Activated T-helper 1 cell treated with anti-CD3 and anti-CD28 coated beads, Interleukin-12 subunit alpha, Interleukin-12 subunit beta, Interleukin-2, Interleukin-4 antibody, amounts not matched to agents 30 ng/mL and 10 ng/mL and 1 ng/mL, durations not matched to agents 14 hours and 24 hours and 36 hours (primary cell): ENCODE measurements at regions not wholly inside any gene's neighbourhood (a gene's known extent, or its start where the extent isn't known, plus 50 kb on each side); places are given as distances from the start of the nearest gene placed in this dataset.
"Not testable (repeated sequence)": the region's sequence is repeated elsewhere in the genome, so short reads cannot be mapped to it uniquely, and the experiment has no call there.

Experiments
- DNase-seq: peaks from one replicate; pipeline ENCODE4 v3.0.0; 2021; ENCODE audit warnings: low spot score
- H3K27ac Mint-ChIP-seq: one replicate; pipeline ENCODE4 v1.8.0; 2021; ENCODE audit warnings: mild to moderate bottlenecking, mixed read lengths
- H3K27me3 Mint-ChIP-seq: one replicate; pipeline ENCODE4 v1.8.0; 2022; ENCODE audit warnings: mild to moderate bottlenecking, moderate library complexity, mixed read lengths; ENCODE audit not compliant: insufficient read depth
- H3K36me3 Mint-ChIP-seq: one replicate; pipeline ENCODE4 v1.8.0; 2021; ENCODE audit warnings: low read depth, mixed read lengths
- H3K4me1 Mint-ChIP-seq: one replicate; pipeline ENCODE4 v1.8.0; 2021; ENCODE audit warnings: low read depth, mixed read lengths
- H3K4me3 Mint-ChIP-seq: one replicate; pipeline ENCODE4 v1.8.0; 2021; ENCODE audit warnings: mild to moderate bottlenecking, moderate library complexity, mixed read lengths
- H3K9me3 Mint-ChIP-seq: one replicate; pipeline ENCODE4 v1.8.0; 2021; ENCODE audit warnings: mixed read lengths
- intact Hi-C: fragments of 100-400 bp; cut with micrococcal nuclease; formaldehyde crosslinking; loops from one replicate; pipeline ENCODE4 v1.15.1; 2024

GRCh38 chr20:22529150-22530019 lies 55.0 kb downstream of the FOXA2 start:
- DNase-seq = no peak
- H3K27ac Mint-ChIP-seq = no peak overlapping the region
- H3K4me3 Mint-ChIP-seq = no peak overlapping the region
- H3K36me3 Mint-ChIP-seq = no peaks in the 10 kb centered on the region
- no peaks in the 10 kb centered on the region for H3K9me3 Mint-ChIP-seq
- H3K4me1 Mint-ChIP-seq = no peaks in the 10 kb centered on the region
- no peaks in the 10 kb centered on the region for H3K27me3 Mint-ChIP-seq
- intact Hi-C loops = no loop called here

- DNase-seq = no peak
- Mint-ChIP-seq H3K4me3 (no peak overlapping the region), H3K27ac (no peak overlapping the region), H3K4me1 (no peaks in the 10 kb centered on the region), H3K36me3 (no peaks in the 10 kb centered on the region), H3K27me3 (no peaks in the 10 kb centered on the region), H3K9me3 (no peaks in the 10 kb centered on the region)
- intact Hi-C loops = no loop called here
Measured at GRCh38 chr20:22526512-22527012, 57.8 kb downstream of the FOXA2 start.

GRCh38 chr20:22525821-22526220 lies 58.6 kb downstream of the FOXA2 start:
- no peaks in the 10 kb centered on the region for H3K4me1 Mint-ChIP-seq
- H3K27me3 Mint-ChIP-seq = no peaks in the 10 kb centered on the region
- H3K27ac Mint-ChIP-seq = no peak overlapping the region
- intact Hi-C loops = no loop called here
- H3K9me3 Mint-ChIP-seq = no peaks in the 10 kb centered on the region
- H3K36me3 Mint-ChIP-seq = no peaks in the 10 kb centered on the region
- DNase-seq = no peak
- H3K4me3 Mint-ChIP-seq = no peak overlapping the region

GRCh38 chr20:22525069-22525820 lies 59.1 kb downstream of the FOXA2 start:
- intact Hi-C loops = no loop called here
- no peak for DNase-seq
- no peaks in the 10 kb centered on the region for H3K36me3 Mint-ChIP-seq
- no peaks in the 10 kb centered on the region for H3K27me3 Mint-ChIP-seq
- no peak overlapping the region for H3K4me3 Mint-ChIP-seq
- no peaks in the 10 kb centered on the region for H3K4me1 Mint-ChIP-seq
- H3K9me3 Mint-ChIP-seq = no peaks in the 10 kb centered on the region
- no peak overlapping the region for H3K27ac Mint-ChIP-seq

GRCh38 chr20:22524393-22525015 lies 59.9 kb downstream of the FOXA2 start:
- H3K9me3 Mint-ChIP-seq = no peaks in the 10 kb centered on the region
- no peak overlapping the region for H3K27ac Mint-ChIP-seq
- no peaks in the 10 kb centered on the region for H3K27me3 Mint-ChIP-seq
- no peak for DNase-seq
- intact Hi-C loops = no loop called here
- no peaks in the 10 kb centered on the region for H3K36me3 Mint-ChIP-seq
- no peak overlapping the region for H3K4me3 Mint-ChIP-seq
- H3K4me1 Mint-ChIP-seq = no peaks in the 10 kb centered on the region

- H3K4me1 Mint-ChIP-seq = no peaks in the 10 kb centered on the region
- H3K4me3 Mint-ChIP-seq = no peak overlapping the region
- H3K27ac Mint-ChIP-seq = no peak overlapping the region
- H3K9me3 Mint-ChIP-seq = no peaks in the 10 kb centered on the region
- H3K27me3 Mint-ChIP-seq = no peaks in the 10 kb centered on the region
- intact Hi-C loops = no loop called here
- no peak for DNase-seq
- H3K36me3 Mint-ChIP-seq = no peaks in the 10 kb centered on the region
Measured at GRCh38 chr20:22523499-22524392, 60.6 kb downstream of the FOXA2 start.

GRCh38 chr20:22523128-22523498 lies 61.3 kb downstream of the FOXA2 start:
- intact Hi-C loops = no loop called here
- no peak overlapping the region for H3K27ac Mint-ChIP-seq

GRCh38 chr20:22522701-22523100 lies 61.7 kb downstream of the FOXA2 start:
- H3K27me3 Mint-ChIP-seq = no peaks in the 10 kb centered on the region

More at GRCh38 chr20:22523128-22523498, 61.3 kb downstream of the FOXA2 start:
- no peak for DNase-seq
- Mint-ChIP-seq H3K27me3 (no peaks in the 10 kb centered on the region), H3K9me3 (no peaks in the 10 kb centered on the region), H3K36me3 (no peaks in the 10 kb centered on the region), H3K4me3 (no peak overlapping the region), H3K4me1 (no peaks in the 10 kb centered on the region)

GRCh38 chr20:22521940-22522339 lies 62.4 kb downstream of the FOXA2 start:
- H3K27ac Mint-ChIP-seq, H3K9me3 Mint-ChIP-seq, intact Hi-C loops, H3K36me3 Mint-ChIP-seq, H3K27me3 Mint-ChIP-seq, DNase-seq, H3K4me1 Mint-ChIP-seq, H3K4me3 Mint-ChIP-seq: not testable (repeated sequence)

More at GRCh38 chr20:22522701-22523100, 61.7 kb downstream of the FOXA2 start:
- no peak overlapping the region for H3K27ac Mint-ChIP-seq
- DNase-seq = no peak
- H3K36me3 Mint-ChIP-seq = no peaks in the 10 kb centered on the region
- H3K9me3 Mint-ChIP-seq = no peaks in the 10 kb centered on the region
- H3K4me1 Mint-ChIP-seq = no peaks in the 10 kb centered on the region
- intact Hi-C loops = no loop called here
- H3K4me3 Mint-ChIP-seq = no peak overlapping the region

- no peaks in the 10 kb centered on the region for H3K9me3 Mint-ChIP-seq
- no peaks in the 10 kb centered on the region for H3K36me3 Mint-ChIP-seq
- H3K4me3 Mint-ChIP-seq = no peak overlapping the region
- no peak for DNase-seq
- no peak overlapping the region for H3K27ac Mint-ChIP-seq
- no peaks in the 10 kb centered on the region for H3K27me3 Mint-ChIP-seq
- intact Hi-C loops = no loop called here
- no peaks in the 10 kb centered on the region for H3K4me1 Mint-ChIP-seq
Measured at GRCh38 chr20:22520381-22520780, 64.0 kb downstream of the FOXA2 start.

GRCh38 chr20:22515264-22515663 lies 69.1 kb downstream of the FOXA2 start:
- H3K27ac Mint-ChIP-seq = no peak overlapping the region
- H3K27me3 Mint-ChIP-seq = no peaks in the 10 kb centered on the region
- intact Hi-C loops = no loop called here
- no peak overlapping the region for H3K4me3 Mint-ChIP-seq
- no peak for DNase-seq
- H3K36me3 Mint-ChIP-seq = no peaks in the 10 kb centered on the region
- H3K9me3 Mint-ChIP-seq = no peaks in the 10 kb centered on the region
- no peaks in the 10 kb centered on the region for H3K4me1 Mint-ChIP-seq

- Mint-ChIP-seq H3K27me3 (no peaks in the 10 kb centered on the region), H3K9me3 (no peaks in the 10 kb centered on the region), H3K36me3 (no peaks in the 10 kb centered on the region), H3K4me3 (no peak overlapping the region), H3K27ac (no peak overlapping the region), H3K4me1 (no peaks in the 10 kb centered on the region)
- no peak for DNase-seq
- intact Hi-C loops = no loop called here
Measured at GRCh38 chr20:22513574-22513973, 70.8 kb downstream of the FOXA2 start.
